Fibroblast of lung (primary cell): ENCODE measurements at regions not wholly inside any gene's neighbourhood (a gene's known extent, or its start where the extent isn't known, plus 50 kb on each side); places are given as distances from the start of the nearest gene placed in this dataset.

Source experiments
- EZH2 ChIP-seq: IDR thresholded peaks from 2 replicates; pipeline ENCODE4 v1.5.1; 2012; ENCODE audit warnings: low read length, control low read depth, mild to moderate bottlenecking; ENCODE audit errors: missing control alignments
- TF ChIP-seq, protein P1 (sequence below), 2 donors: IDR thresholded peaks in 1 of 2; conservative IDR thresholded peaks in 1 of 2; 1 replicate in 1 of 2; 2 replicates in 1 of 2; pipeline ENCODE4 v1.5.1; 2011 to 2012; ENCODE audit warnings: low read length in 2 of 2, control low read depth in 1 of 2, inconsistent platforms in 1 of 2, low read depth in 1 of 2, mild to moderate bottlenecking in 1 of 2

DNA sequence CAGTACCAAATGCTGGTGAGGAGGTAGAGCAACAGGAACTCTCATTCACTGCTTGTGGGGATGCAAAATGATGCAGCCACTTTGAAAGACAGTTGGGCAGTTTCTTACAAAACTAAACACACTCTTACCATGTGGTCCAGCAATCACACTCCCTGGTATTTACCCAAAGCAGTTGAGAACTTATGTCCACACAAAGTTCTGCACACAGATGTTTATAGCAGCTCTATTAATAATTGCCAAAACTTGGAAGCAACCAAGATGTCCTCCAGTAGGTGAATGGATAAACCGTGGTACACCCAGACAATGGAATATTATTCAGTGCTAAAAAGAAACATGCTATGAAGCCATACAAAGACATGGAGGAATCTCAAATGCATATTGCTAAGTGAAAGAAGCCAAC is 139.1 kb upstream of the SLC6A11 start:
- no peak for TF ChIP-seq EZH2
- TF ChIP-seq, protein P1, sequence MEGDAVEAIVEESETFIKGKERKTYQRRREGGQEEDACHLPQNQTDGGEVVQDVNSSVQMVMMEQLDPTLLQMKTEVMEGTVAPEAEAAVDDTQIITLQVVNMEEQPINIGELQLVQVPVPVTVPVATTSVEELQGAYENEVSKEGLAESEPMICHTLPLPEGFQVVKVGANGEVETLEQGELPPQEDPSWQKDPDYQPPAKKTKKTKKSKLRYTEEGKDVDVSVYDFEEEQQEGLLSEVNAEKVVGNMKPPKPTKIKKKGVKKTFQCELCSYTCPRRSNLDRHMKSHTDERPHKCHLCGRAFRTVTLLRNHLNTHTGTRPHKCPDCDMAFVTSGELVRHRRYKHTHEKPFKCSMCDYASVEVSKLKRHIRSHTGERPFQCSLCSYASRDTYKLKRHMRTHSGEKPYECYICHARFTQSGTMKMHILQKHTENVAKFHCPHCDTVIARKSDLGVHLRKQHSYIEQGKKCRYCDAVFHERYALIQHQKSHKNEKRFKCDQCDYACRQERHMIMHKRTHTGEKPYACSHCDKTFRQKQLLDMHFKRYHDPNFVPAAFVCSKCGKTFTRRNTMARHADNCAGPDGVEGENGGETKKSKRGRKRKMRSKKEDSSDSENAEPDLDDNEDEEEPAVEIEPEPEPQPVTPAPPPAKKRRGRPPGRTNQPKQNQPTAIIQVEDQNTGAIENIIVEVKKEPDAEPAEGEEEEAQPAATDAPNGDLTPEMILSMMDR (conservative IDR thresholded peaks at IDR 0.05 in 1 of 2, IDR thresholded peaks at IDR 0.05 in 1 of 2; ENCODE audit: low read depth in 1 of 2, low read length in 2 of 2) = no peak
